ENCODE measurements at regions not wholly inside any gene's neighbourhood (a gene's known extent, or its start where the extent isn't known, plus 50 kb on each side); places are given as distances from the start of the nearest gene placed in this dataset.
"Not testable (repeated sequence)": the region's sequence is repeated elsewhere in the genome, so short reads cannot be mapped to it uniquely, and the experiment has no call there.

DNA sequence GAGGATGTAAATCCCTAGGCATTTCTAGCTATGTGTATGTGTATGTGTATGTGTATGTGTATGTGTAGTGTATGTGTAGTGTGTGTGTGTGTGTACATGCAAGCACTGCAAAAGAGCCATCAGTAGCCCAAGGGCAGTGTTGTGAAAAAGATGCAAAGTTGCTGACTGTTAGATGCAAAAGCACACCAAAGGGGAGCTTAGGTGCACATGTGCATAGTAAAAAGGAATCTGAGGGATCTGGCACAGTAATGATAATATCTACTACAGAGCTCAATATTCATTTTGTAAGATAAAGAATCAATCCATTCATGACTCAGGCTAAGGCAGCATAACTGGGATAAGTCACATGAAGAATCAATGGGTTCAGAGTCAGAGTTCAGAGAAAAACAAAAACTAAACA, 80.2 kb downstream of the TMEM47 start:
- no peak for DNase-seq

DNA sequence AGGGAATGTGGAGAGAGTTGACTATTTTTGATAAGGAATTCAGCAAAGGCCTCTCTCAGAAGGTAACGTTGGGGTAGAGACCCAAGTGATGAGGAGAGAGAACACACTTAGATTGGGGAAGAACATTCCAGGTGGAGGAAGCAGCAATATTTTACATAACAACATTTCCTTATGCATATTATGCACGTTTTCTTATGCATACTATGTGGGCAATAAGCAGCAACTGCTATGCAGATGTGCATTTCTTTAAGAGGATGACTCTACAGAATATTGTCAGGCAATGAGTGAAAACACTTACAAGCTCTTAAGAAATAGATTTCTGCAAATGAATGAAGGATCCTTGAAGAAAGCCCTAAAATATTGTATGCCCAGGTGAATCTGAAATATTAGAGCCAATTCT, 91.1 kb downstream of the TMEM47 start:
- DNase-seq = no peak

DNA sequence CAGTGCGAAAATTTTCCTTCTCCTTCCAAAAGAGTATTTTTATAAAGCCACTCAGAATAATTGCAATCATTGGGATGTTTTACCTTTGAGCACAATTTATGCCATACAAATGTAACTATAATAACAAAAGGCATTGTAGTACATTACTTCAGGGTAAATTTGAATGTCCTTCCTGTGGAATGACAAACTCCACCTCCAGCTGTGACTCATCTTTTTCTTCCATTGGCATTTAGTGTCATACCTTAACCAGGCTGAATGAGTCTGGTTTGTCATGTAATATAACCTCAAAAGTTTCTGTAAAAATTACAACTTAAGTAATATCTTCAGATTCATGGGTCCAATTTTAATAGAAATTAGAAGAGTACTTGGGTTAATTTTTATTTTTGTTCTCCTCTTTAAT, 93.3 kb downstream of the TMEM47 start:
- DNase-seq = no peak

DNA sequence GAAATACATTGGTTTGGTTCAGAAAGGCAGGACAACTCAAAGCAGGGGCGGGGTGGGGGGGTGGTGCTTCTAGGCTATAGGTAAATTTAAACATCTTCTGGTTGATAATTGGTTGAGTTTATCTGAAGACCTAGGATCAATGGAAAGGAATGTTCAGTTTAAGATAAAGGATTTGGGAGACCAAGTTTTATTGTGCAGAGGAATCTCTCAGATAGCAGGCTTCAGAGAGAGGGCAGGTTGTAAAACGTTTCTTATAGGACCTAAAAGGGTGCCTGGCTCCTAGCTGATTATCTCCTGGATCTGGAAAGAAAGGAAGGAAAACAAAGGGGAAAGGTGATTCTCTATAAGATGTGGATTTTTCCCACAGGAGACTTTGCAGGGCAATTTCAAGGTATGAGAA, 94.0 kb downstream of the TMEM47 start:
- no peak for DNase-seq

DNA sequence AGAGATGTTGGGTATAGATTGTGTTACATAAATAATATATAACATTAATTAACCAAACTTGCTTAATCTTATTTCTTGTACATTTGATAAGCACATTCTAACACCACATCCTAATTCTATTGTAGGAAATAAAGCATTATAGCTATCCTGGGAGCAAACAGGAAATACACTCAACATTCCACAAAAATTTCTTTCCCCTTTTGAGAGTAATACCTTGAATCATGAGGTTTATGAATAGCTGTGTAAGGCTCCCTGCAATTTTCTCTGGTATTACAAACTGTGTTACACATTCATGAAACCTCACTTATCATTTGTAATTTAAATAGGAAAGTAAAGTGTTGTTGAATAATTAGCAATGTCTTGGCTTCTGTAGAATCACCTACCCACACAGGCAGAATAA, 95.1 kb downstream of the TMEM47 start:
- DNase-seq = no peak

DNA sequence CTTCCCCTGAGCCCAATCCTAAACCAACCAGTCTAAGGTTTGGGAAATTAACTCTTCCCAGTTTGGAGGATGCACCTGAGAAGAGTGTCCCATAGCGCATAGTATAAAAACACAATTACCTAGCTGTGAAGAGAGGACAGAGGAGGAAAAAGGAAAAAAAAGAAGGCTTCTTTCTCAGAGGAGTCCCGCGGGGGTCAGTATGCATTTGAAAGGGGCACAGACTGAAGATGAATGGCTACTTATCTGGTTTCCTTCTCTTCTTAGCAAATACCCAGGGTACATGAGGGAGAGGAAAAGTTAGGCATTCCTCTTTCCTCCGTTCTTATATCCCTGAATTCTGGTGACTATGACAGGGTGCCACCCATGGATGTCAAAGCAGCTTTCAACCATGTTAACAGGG, 96.9 kb downstream of the TMEM47 start:
- DNase-seq = no peak

DNA sequence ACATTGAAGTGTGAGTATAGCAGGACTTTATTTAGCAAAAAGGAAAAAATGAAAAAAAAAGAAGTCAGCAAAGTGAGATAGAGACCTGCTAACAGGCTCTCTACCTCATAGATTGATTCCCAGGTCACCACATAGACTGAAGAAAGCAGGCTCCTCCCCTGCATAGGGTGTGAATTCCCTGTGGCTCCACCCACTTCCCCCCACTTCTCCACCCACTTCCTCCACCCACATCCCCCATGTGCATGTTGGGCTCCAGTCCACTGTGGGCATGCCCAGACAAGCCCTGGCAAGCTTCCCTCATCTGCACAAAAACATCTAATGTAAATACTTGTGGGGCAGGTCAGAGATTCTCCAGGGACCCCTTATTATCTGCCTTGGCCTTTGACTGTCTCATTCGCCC, 97.8 kb downstream of the TMEM47 start:
- DNase-seq = peak; percentile 7

DNA sequence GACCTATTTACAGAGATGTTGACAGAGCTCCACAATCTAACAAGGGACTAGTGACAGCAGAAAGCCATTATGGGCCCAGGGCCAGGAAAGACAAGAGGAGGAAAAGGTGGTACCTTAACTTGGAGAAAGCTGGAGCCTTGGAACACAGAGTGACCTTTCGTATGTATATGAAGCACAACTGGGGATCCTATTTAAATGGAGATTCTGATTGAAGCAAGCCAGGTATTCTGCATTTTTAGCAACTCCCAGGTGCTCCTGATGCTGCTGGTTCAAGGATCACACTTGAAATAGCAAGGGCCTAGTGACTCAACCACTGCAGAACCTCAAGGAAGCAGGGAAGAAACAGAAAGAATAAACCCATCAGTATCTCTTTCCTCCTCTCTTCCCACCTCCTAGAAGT, 99.4 kb downstream of the TMEM47 start:
- DNase-seq = no peak

DNA sequence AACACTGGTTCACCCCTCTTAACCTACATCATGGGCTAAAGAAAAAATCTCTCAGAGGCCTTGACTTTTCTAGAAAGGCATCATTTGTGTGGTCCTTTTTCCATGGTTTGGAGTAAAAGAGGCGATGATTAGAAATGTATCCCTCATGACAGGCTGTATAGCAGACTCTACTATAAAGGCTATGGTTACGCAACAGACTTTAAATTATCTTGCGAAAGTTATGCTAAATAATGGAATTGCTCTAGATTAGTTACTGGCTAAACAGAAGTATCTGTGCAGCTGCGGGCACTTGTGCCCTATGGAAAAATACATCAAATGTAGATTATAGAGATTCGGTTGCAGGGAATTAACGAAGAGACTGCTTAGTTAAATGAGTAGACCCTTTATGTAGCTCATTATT, 101.6 kb downstream of the TMEM47 start:
- DNase-seq = no peak

DNA sequence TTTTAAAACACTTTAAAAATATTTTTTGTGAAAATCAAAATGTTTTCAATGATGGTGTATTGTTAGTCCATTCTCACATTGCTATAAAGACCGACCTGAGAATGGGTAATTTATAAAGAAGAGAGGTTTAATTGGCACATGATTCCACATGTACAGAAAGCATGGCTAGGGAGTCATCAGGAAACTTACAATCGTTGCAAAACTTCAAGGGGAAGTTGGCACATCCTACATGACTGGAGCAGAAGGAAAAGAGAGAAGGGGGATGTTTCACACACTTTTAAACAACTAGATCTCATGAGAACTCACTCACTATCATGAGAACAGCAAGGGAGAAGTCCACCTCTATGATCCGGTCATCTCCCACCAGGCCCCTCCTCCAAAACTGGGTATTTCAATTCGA, 110.7 kb downstream of the TMEM47 start:
- DNase-seq = no peak

DNA sequence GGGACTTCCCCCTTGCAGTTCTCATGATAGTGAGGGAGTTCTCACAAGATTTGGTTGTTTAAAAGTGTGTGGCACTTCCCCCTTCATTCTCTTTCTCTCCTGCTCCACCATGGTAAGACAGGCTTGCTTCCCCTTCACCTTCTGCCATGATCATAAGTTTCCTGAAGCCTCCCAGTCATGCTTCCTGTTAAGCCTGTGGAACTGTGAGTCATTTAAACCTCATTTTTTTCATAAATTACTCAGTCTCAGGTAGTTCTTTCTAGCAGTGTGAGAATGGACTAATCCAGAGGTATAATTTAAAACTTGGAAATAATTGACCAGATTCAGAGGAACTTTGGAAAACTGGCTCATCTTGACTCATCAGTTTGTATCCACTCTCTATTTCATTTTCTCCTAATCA, 129.0 kb downstream of the TMEM47 start:
- no peak for DNase-seq

DNA sequence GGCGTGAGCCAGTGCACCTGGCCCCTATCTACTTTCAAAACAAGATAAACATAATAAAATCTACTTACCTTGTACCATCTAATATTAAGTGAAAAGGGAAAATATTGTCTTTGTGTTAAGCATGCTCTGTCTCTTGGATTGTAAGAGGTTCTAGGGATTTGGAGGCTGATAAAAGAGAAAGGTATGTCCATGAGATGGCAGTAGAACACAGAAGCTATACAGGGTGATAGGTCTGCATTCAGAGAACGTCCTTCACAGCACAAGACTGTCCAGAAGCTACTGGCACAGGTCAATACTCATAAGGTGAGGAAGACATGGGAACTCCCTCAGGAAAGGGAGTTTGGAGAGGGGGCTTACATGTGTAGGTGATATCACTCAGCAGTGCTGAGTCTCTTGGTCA, 135.5 kb downstream of the TMEM47 start:
- no peak for DNase-seq

DNA sequence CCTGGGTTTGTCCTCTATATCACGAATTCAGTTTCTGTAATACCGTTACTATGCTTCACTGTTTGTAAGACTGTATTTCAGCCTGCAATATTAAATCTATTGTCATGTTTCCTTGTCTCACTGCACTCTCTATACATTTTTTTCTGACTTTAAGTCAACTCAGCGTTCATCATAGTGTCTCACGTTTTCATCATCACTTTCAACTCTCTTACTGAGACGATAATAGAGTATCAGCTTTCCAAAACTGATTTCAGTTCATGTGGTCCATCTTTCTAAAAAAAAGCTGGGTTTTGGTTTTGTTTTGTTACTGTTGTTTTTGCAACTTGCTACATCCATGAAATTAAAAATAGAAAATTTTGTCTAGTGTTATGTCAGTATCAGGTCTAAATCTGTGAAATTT, 147.7 kb downstream of the TMEM47 start:
- no peak for DNase-seq

DNA sequence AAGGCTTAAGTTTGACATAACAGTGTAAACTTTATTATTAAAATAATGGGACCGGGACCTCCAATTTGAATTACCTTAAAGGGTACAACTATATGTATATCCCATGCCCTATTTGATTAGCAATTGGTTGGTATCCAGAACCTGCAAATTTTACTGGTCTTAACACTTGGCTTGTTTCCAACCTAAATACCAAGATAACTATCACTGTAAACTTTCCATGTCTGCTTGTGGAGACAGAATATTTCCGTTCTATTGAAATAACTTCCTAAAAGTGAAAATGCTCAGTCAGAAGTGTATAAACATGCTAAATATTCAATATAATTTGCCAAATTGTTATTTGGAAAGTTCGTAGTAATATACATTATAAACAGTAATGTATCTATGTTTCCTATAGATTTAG, 154.0 kb downstream of the TMEM47 start:
- DNase-seq = no peak

DNA sequence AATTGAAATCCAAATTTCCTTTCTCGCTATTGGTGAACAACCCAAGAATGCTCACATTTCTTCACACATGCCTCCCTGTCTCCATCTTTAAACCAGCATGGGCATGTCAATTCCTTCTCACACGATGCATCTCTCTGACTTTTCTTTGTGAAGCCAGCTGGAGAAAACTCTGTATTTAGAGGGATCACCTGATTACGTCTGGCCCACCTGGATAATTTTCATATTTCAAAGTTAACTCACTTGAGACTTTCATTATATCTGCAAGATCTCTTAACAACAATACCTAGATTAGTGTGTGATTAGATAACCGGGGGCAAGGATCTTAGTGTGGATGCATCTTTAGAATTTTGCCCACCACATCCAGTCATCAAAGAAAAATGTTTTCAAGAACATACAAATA, 164.0 kb downstream of the TMEM47 start:
- no peak for DNase-seq

DNA sequence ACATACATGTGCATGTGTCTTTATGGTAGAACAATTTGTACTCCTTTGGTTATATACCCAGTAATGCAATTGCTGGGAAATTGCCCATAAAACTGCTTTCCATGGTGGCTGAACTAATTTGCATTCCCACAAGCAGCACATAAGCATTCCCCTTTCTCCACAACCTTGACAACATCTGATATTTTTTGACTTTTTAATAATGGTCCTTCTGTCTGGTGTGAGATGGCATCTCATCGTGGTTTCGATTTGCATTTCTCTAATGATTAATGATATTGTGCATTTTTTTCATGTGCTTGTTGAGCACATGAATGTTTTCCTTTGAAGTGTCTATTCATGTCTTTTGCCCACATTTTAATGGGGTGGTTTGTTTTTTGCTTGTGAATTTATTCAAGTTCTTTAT, 166.0 kb downstream of the TMEM47 start:
- no peak for DNase-seq

DNA sequence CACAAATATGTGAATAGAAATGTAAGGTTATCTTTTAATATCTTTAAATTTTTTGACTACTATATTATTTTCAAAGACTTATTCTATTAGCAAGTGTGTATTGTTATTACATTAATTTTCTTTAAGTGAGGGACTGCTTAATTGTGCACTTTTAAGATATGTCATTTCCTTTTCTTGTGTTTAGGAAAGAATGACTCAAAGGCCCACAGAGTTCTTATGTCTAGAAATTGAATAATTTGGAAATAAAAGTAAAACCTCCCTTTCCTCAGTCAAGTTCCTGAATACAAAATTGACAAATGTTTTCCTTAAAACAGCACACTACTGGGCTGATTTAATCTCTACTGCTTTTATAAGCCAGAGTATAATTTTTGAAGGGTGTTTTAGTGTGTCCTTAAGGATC, 169.7 kb downstream of the TMEM47 start:
- no peak for DNase-seq

DNA sequence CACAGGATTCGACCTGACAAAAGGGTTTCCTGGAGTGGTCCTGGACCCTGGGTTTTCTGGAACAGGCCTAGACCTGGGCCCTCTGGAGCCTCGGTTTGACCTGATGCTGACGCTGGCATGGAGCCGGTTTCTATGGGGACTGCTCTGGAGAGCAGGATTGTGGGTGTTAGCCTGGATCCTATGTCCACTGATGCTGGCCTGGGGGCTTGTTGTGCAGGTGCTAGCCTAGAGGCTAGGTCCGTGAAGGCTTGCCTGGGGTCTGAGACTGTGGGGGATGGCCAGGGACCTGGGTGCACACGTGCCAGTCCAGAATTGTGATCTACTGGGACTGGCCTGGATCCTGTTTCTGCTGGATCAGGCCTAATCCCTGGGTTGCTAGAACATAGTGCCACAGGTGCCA, 173.1 kb downstream of the TMEM47 start:
- no peak for DNase-seq

DNA sequence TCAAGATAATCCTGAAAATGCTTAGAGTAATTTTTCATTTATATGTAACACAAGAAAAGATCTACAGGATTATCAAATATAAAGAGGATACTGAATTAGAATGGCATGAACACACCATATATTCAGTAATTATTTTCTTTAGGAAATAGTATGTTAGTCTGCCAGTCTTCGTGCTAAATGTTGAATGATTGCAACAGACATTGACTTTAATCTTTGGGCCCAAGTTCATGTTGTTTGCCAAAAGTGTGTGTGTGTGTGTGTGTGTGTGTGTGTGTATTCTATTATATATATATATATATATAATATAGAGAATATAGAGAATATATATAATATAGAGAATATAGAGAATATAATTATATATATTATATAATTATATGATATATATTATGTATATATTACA, 186.6 kb downstream of the TMEM47 start:
- DNase-seq = no peak

DNA sequence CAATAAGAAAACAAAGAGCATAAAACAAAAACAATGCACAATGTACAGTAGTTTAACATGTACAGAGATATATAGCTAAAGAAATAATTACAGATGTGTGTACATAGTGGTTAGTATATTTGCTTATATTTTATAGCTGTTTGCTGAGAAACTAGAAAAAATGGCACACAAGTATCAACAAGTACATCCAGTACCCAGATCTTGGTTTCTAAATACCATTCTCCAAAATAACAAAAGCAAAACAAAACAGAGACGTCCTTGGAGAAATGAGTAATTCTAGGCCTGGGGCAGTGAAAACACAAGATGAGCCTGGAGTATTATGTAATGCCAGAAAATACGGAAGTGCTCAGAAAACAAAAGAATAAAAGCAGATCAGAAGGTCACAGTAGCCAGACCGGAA, 189.6 kb downstream of the TMEM47 start:
- DNase-seq = no peak

DNA sequence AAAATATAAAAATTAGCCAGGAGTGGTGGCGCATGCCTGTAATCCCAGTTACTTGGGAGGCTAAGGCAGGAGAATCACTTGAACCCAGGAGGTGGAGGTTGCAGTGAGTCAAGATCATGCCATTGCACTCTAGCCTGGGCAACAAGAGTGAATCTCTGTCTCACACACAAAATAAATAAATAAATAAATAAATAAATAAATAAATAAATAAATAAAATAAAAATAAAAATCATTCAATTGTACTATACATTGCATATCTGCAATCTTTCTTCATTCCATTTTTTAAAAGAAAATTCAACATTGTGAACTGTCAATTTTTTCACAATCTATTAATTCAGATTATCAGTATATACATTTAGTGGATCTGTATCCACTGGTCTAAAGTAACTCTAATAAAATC, 193.9 kb downstream of the TMEM47 start:
- DNase-seq = not testable (repeated sequence)

DNA sequence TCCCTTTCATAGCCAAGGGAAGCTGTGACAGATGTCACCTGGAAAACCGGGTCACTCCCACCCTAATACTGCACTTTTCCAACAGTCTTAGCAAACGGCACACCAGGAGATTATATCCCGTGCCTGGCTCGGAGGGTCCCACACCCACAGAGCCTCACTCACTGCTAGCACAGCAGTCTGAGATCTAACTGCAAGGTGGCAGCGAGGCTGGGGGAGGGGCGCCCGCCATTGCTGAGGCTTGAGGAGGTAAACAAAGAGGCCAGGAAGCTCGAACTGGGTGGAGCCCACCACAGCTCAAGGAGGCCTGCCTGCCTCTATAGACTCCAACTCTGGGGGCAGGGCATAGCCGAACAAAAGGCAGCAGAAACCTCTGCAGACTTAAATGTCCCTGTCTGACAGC, 199.2 kb downstream of the TMEM47 start:
- DNase-seq = not testable (repeated sequence)

DNA sequence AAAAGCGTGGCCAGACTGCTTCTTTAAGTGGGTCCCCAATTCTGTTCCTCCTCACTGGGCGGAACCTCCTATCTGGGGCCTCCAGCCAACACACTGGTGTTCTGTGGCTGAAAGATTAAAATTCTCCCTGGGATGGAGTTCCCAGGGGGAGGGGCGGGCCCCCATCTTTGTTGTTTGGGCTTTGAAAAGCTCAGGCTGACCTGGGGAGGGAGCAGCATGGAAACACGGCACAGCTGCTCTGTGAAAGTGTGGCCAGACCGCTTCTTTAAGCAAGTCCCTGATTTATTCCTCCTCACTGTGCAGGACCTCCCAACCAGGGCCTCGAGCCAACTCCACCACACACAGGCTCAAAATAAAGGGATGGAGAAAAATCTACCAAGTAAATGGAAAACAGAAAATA, 219.5 kb downstream of the TMEM47 start:
- DNase-seq = no peak

DNA sequence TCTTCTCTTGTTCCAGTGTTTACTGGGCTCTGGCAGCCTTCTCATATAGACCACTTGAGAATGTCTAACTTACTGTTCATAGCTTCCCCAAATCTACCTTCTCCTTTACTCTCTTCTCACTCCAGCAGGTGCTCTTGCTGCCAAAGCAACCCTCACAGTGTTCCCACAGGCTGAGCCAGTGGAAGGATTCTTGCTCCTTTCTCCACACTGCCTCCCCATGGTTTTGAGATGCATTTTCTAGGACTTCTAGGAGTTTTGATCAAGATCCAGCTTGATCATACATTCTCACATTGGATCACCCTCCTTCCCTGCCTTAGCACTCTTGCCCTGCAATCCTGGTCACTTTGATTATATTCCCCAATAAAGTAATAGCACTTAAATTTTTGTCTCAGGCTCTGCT, 230.8 kb downstream of the TMEM47 start:
- DNase-seq = no peak

DNA sequence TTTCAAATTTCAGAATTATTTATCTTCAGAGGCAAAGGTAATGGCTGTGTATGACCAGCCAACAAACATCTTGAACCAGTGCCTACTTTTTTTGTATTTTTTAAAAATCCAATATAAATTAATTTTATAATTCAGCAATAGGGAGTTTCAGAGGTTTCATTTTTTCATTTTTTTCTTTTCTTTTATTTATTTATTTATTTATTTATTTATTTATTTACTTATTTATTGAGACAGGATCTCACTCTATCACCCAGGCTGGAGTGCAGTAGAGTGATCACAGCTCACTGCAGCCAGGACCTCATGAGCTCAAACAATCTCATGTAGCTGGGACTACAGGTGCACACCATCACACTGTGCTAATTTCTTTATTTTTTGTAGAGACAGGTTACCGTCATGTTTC, 250.5 kb downstream of the TMEM47 start:
- DNase-seq = no peak

DNA sequence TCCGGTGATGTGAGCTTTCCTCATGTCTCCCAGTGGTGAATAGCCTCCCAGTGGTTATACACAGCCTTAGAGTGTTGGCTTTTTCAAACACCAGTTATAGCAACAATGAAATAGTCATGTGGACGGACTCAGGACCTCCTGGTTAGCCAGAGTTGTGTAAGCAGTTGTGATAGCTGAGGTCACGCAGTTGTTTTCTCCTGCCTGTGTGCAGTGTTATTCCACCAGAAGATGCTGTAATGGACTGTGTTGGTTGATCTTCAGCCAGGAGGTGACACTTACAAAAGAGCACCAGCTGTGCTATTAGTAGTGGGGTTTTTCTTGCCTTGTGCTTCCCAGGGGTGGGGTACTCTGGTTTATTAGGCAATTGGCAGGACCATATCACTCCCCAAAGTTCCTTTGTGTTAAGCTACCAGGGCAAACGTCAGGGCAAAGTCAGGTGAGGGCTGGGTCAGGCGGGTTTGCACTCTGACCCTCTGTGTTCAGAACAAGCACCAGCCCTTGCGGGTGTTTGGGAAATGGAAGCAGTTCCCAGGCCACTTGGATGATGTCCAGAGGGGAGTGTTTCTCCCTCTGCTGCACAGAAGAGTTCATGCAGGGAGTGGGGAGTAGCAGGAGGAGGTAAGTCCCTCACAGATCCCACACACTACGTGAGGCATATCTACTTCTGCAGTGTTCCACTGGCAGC, 252.6 kb downstream of the TMEM47 start:
- DNase-seq = no peak

All from activated CD4-positive, alpha-beta T cell treated with anti-CD3 and anti-CD28 coated beads, Interleukin-2, amount 50 U/mL, for 16 hours (primary cell).